ENCODE measurements at regions not wholly inside any gene's neighbourhood (a gene's known extent, or its start where the extent isn't known, plus 50 kb on each side); places are given as distances from the start of the nearest gene placed in this dataset.

DNA sequence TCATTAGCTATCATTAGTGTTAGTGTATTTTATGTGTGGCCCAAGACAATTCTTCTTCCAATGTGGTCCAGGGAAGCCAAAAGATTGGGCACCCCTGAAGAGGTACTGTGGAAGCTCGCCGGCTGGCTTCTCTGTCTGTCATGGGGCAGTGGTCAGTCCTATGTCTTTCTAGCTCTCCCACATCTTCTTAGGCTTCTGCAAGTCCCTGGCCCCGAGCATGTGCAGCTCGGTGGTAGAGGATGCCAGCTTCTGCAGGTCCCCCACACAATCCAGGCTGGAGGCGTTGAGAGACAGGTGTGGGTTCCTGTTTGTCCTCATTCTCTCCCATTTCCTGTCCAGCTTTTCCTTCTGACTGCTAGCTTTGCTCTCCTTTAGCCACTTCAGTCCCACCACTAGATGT, 134.1 kb upstream of the NALF2 start:
- H3K36me3 ChIP-seq, result no peaks in the 10 kb centered on the region
- DNase-seq (ENCODE audit: low spot score), result no peak
- WGBS, result 95% methylated on average over 5 of the region's 5 CpGs

DNA sequence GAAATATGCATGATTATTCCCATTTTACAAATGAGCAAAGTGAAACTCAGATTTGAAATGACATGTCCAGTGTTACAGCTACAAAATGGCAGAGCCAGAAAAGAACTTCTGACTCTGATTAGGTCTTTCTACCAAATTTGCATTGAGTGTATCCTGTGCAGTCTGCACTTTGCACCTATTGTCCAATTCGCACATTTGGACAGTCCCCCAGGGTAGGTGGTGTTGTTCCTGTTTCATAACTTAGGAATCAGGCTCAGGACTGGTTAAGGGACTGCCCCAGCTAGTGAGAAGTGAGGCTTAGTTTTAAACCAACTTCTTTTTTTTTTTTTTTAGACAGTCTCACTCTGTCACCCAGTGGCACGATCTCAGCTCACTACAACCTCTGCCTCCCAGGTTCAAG, 137.9 kb upstream of the NALF2 start:
- no peaks in the 10 kb centered on the region for H3K36me3 ChIP-seq
- DNase-seq (ENCODE audit: low spot score), result no peak
- WGBS, result 92% methylated on average over 2 of the region's 2 CpGs
- H3K27ac ChIP-seq, result no peak overlapping the region
- TF ChIP-seq POLR2AphosphoS5 (IDR thresholded peaks at IDR 0.05) (no peak), POLR2A (IDR thresholded peaks at IDR 0.05) (no peak)
- TF ChIP-seq, protein P1, sequence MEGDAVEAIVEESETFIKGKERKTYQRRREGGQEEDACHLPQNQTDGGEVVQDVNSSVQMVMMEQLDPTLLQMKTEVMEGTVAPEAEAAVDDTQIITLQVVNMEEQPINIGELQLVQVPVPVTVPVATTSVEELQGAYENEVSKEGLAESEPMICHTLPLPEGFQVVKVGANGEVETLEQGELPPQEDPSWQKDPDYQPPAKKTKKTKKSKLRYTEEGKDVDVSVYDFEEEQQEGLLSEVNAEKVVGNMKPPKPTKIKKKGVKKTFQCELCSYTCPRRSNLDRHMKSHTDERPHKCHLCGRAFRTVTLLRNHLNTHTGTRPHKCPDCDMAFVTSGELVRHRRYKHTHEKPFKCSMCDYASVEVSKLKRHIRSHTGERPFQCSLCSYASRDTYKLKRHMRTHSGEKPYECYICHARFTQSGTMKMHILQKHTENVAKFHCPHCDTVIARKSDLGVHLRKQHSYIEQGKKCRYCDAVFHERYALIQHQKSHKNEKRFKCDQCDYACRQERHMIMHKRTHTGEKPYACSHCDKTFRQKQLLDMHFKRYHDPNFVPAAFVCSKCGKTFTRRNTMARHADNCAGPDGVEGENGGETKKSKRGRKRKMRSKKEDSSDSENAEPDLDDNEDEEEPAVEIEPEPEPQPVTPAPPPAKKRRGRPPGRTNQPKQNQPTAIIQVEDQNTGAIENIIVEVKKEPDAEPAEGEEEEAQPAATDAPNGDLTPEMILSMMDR (IDR thresholded peaks at IDR 0.05), result no peak
- intact Hi-C loops (cut with DNase I), result loop anchor here (10.0 kb wide), 1 partner anchor 51 kb away; no protein-coding TSS in a partner anchor
- no peaks in the 10 kb centered on the region for H3K27me3 ChIP-seq (replicated peaks; ENCODE audit: insufficient read depth)
- H3K4me1 ChIP-seq (replicated peaks), result no peaks in the 10 kb centered on the region
- H3K9me3 ChIP-seq, result no peaks in the 10 kb centered on the region
- no peak overlapping the region for H3K4me3 ChIP-seq

More for the DNA sequence above, 134.1 kb upstream of the NALF2 start:
- H3K4me1 ChIP-seq (replicated peaks), result no peaks in the 10 kb centered on the region
- TF ChIP-seq POLR2A (IDR thresholded peaks at IDR 0.05) (no peak), POLR2AphosphoS5 (IDR thresholded peaks at IDR 0.05) (no peak)
- TF ChIP-seq, protein P1 (IDR thresholded peaks at IDR 0.05), result no peak
- no peak overlapping the region for H3K4me3 ChIP-seq
- no peaks in the 10 kb centered on the region for H3K27me3 ChIP-seq (replicated peaks; ENCODE audit: insufficient read depth)
- H3K27ac ChIP-seq, result no peak overlapping the region
- H3K9me3 ChIP-seq, result no peaks in the 10 kb centered on the region
- intact Hi-C loops (cut with DNase I), result loop anchor here (10.0 kb wide), 1 partner anchor 55 kb away; no protein-coding TSS in a partner anchor

DNA sequence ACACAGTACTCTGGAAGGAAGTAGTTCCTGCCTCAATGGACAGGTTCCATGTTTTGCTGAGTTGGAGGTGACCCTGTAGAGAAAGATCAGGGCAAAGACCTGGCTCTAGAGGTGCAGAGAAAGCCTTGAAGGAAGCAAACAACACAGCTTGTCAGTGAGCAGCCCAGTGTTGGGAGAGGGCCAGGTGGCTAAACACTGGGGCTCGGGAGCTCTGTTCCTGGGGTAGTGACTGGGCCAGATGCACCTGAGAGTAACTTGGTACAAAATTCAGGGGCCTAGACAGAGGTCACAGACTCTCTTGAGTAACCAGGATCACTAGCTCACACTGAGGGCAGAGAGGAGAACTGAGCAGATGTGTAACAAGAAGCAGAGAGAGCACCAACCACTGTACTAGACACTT, 138.4 kb upstream of the NALF2 start:
- Histone ChIP-seq H3K4me1 (replicated peaks) (no peaks in the 10 kb centered on the region), H3K27ac (no peak overlapping the region), H3K36me3 (no peaks in the 10 kb centered on the region), H3K27me3 (replicated peaks; ENCODE audit: insufficient read depth) (no peaks in the 10 kb centered on the region), H3K9me3 (no peaks in the 10 kb centered on the region), H3K4me3 (no peak overlapping the region)
- 36% methylated on average over 1 of the region's 1 CpG for WGBS
- no peak for DNase-seq (ENCODE audit: low spot score)
- intact Hi-C loops (cut with DNase I), result loop anchor here (10.0 kb wide), 1 partner anchor 51 kb away; no protein-coding TSS in a partner anchor
- no peak for TF ChIP-seq POLR2A (IDR thresholded peaks at IDR 0.05)
- TF ChIP-seq, protein P1 (IDR thresholded peaks at IDR 0.05), result no peak
- TF ChIP-seq POLR2AphosphoS5 (IDR thresholded peaks at IDR 0.05), result no peak

DNA sequence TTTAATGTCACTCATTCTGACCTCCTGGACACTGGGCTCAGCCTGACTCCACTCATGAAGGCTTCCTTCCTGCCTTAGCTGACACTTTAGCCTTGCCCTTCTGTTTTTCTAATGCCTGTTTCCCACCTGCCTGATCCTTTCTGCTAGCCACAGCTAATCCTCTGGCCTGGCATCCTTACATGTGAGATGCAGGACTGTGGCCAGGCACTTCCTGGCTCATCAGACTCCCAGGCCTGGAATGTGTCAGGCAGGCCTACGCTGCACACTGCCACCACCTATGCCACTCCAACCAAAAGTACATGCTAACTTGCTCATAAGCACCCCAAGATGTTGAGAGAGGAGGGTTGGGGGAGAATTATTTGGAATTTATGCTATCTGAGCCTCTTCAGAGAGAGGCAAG, 138.8 kb upstream of the NALF2 start:
- no peak for DNase-seq (ENCODE audit: low spot score)
- Histone ChIP-seq H3K4me3 (no peak overlapping the region), H3K27ac (no peak overlapping the region), H3K9me3 (no peaks in the 10 kb centered on the region), H3K36me3 (no peaks in the 10 kb centered on the region), H3K27me3 (replicated peaks; ENCODE audit: insufficient read depth) (no peaks in the 10 kb centered on the region), H3K4me1 (replicated peaks) (no peaks in the 10 kb centered on the region)
- TF ChIP-seq POLR2AphosphoS5 (IDR thresholded peaks at IDR 0.05), result no peak
- TF ChIP-seq, protein P1 (IDR thresholded peaks at IDR 0.05), result no peak
- no peak for TF ChIP-seq POLR2A (IDR thresholded peaks at IDR 0.05)
- intact Hi-C loops (cut with DNase I), result loop anchor here (10.0 kb wide), 1 partner anchor 51 kb away; no protein-coding TSS in a partner anchor
- WGBS, result 100% methylated on average over 1 of the region's 1 CpG

DNA sequence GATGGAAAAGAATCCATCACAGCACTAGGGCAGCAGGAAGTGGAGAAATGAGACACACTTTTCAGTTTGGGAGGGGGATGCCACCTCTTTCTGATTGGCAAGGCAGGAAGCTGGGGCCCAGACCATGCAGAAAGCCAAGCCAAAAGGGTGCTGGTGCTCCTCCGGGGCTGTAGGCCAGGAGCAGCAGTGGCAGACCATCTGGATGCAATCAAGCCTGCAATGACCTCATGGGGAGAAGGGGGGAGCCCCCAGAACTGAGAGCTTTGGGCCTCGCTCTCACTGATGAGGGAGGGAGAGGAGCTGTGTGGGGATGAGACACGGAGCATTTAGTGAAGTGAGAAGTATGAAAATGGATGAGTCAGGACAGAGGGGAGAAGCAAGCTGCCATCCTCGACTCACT, 141.3 kb upstream of the NALF2 start:
- no peak overlapping the region for H3K4me3 ChIP-seq
- DNase-seq (ENCODE audit: low spot score), result no peak
- H3K27me3 ChIP-seq (replicated peaks; ENCODE audit: insufficient read depth), result no peaks in the 10 kb centered on the region
- TF ChIP-seq POLR2AphosphoS5 (IDR thresholded peaks at IDR 0.05) (no peak), POLR2A (IDR thresholded peaks at IDR 0.05) (no peak)
- TF ChIP-seq, protein P1 (IDR thresholded peaks at IDR 0.05), result no peak
- H3K9me3 ChIP-seq, result no peaks in the 10 kb centered on the region
- no peaks in the 10 kb centered on the region for H3K36me3 ChIP-seq
- no peaks in the 10 kb centered on the region for H3K4me1 ChIP-seq (replicated peaks)
- 40% methylated on average over 4 of the region's 4 CpGs for WGBS
- intact Hi-C loops (cut with DNase I), result loop anchor here (10.0 kb wide), 1 partner anchor 48 kb away; no protein-coding TSS in a partner anchor
- H3K27ac ChIP-seq, result no peak overlapping the region
